Hepatocyte (in vitro differentiated cells): ENCODE measurements at regions not wholly inside any gene's neighbourhood (a gene's known extent, or its start where the extent isn't known, plus 50 kb on each side); places are given as distances from the start of the nearest gene placed in this dataset.

Source experiments
- DNase-seq: peaks from one replicate; pipeline ENCODE4 v3.0.0-alpha.2; 2016; ENCODE audit warnings: low spot score
- H2AFZ ChIP-seq: fragments of 200-600 bp; sonication (generic); 2 replicates; pipeline ENCODE4 v1.6.0; 2016; ENCODE audit warnings: antibody characterized with exemption, mild to moderate bottlenecking
- H3K27ac ChIP-seq: fragments of 200-600 bp; sonication (generic); 2 replicates; pipeline ENCODE4 v1.5.1; 2016; ENCODE audit warnings: mild to moderate bottlenecking
- H3K27me3 ChIP-seq: fragments of 200-600 bp; sonication (generic); 2 replicates; pipeline ENCODE4 v1.6.1; 2016
- H3K36me3 ChIP-seq: fragments of 200-600 bp; sonication (generic); replicated peaks from 2 replicates; pipeline ENCODE4 v1.5.1; 2016; ENCODE audit warnings: low read depth; ENCODE audit not compliant: insufficient read depth
- H3K4me1 ChIP-seq: fragments of 200-600 bp; sonication (generic); 2 replicates; pipeline ENCODE4 v1.5.1; 2016; ENCODE audit warnings: mild to moderate bottlenecking, moderate library complexity; ENCODE audit not compliant: insufficient read depth
- H3K4me2 ChIP-seq: fragments of 200-600 bp; sonication (generic); 2 replicates; pipeline ENCODE4 v1.6.0; 2016
- H3K4me3 ChIP-seq: fragments of 200-600 bp; sonication (generic); 2 replicates; pipeline ENCODE4 v1.5.1; 2016; ENCODE audit warnings: mild to moderate bottlenecking
- H3K79me2 ChIP-seq: fragments of 200-600 bp; sonication (generic); 2 replicates; pipeline ENCODE4 v1.6.0; 2017; ENCODE audit warnings: mild to moderate bottlenecking
- H3K9me2 ChIP-seq: fragments of 200-600 bp; sonication (generic); replicated peaks from 2 replicates; pipeline ENCODE4 v1.6.0; 2017; ENCODE audit warnings: mild to moderate bottlenecking; ENCODE audit not compliant: insufficient read depth
- H3K9me3 ChIP-seq: fragments of 200-600 bp; sonication (generic); 2 replicates; pipeline ENCODE4 v1.5.1; 2016; ENCODE audit warnings: low read depth, mild to moderate bottlenecking
- H4K20me1 ChIP-seq: fragments of 200-600 bp; sonication (generic); 2 replicates; pipeline ENCODE4 v1.6.0; 2016; ENCODE audit warnings: mild to moderate bottlenecking; ENCODE audit not compliant: insufficient read depth, poor library complexity, severe bottlenecking
- EZH2 ChIP-seq: fragments of 200-600 bp; sonication (generic); IDR thresholded peaks from 2 replicates; pipeline ENCODE4 v1.6.1; 2016; ENCODE audit warnings: antibody characterized with exemption, mild to moderate bottlenecking, borderline replicate concordance
- EZH2phosphoT487 ChIP-seq: fragments of 200-600 bp; sonication (generic); IDR thresholded peaks from one replicate; pipeline ENCODE4 v1.6.1; 2018; ENCODE audit warnings: antibody characterized with exemption, mild to moderate bottlenecking, low read depth, moderate library complexity; ENCODE audit not compliant: unreplicated experiment, severe bottlenecking
- WGBS: methylation state at CpG from one replicate; pipeline ENCODE4 v1.1.6; 2016; ENCODE audit warnings: low lambda C conversion rate; ENCODE audit errors: missing lambda C conversion rate; 5-methylcytosine and 5-hydroxymethylcytosine counted together
- TF ChIP-seq, protein P1 (sequence below): fragments of 200-600 bp; sonication (generic); IDR thresholded peaks from 2 replicates; pipeline ENCODE4 v1.5.1; 2016; ENCODE audit warnings: antibody characterized with exemption, mild to moderate bottlenecking; ENCODE audit not compliant: poor library complexity

DNA sequence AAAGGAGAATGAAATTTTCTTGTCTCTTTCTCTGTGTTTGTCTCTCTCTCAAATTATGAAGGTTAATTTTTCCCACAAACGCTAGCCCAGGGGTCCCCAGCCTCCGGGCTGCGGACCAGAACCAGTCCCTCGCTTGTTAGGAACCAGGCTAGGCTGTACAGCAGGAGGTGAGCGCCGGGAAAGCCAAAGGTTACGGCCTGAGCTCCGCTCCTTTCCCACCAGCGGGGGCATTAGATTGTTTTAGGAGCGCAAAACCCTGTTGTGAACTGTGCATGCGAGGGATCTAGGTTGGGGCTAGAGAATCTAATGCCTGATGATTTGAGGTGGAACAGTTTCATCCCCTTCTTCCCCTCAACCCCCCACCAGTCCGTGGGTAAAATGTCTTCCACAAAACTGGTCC, 74.7 kb upstream of the ZNF385D start:
- Histone ChIP-seq H3K27me3 (no peaks in the 10 kb centered on the region), H3K9me3 (no peaks in the 10 kb centered on the region), H3K4me1 (no peaks in the 10 kb centered on the region), H2AFZ (no peak overlapping the region), H3K9me2 (no peaks in the 10 kb centered on the region), H3K4me3 (no peak overlapping the region), H3K4me2 (no peak overlapping the region), H3K36me3 (no peaks in the 10 kb centered on the region), H3K79me2 (no peaks in the 10 kb centered on the region), H4K20me1 (no peaks in the 10 kb centered on the region), H3K27ac (no peak overlapping the region)
- 79% methylated on average over 12 of the region's 12 CpGs for WGBS
- no peak for DNase-seq
- TF ChIP-seq, protein P1, sequence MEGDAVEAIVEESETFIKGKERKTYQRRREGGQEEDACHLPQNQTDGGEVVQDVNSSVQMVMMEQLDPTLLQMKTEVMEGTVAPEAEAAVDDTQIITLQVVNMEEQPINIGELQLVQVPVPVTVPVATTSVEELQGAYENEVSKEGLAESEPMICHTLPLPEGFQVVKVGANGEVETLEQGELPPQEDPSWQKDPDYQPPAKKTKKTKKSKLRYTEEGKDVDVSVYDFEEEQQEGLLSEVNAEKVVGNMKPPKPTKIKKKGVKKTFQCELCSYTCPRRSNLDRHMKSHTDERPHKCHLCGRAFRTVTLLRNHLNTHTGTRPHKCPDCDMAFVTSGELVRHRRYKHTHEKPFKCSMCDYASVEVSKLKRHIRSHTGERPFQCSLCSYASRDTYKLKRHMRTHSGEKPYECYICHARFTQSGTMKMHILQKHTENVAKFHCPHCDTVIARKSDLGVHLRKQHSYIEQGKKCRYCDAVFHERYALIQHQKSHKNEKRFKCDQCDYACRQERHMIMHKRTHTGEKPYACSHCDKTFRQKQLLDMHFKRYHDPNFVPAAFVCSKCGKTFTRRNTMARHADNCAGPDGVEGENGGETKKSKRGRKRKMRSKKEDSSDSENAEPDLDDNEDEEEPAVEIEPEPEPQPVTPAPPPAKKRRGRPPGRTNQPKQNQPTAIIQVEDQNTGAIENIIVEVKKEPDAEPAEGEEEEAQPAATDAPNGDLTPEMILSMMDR, result no peak
- no peak for TF ChIP-seq EZH2
- TF ChIP-seq EZH2phosphoT487, result no peak

DNA sequence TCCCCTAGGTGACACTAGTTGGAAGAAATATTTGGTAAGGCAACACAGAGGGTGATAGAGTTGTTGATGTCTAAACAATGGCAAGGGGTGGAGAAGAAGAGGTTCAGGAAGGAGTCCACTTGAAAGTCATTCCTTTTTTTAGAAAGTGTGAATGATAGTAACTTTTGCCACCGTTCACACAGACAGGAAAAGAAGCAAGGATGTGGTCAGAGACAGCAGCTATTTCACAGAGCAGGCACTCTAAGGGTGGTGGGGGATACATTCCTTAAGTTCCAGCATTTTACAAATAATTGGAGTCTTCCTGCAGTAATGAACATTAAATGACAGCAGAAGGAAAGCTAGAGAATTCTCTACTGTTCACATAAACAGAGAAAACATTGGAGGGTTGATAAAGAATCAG, 75.4 kb upstream of the ZNF385D start:
- H3K4me2 ChIP-seq, result no peak overlapping the region
- WGBS, result 45% methylated on average over 1 of the region's 1 CpG
- no peak for DNase-seq
- no peaks in the 10 kb centered on the region for H3K27me3 ChIP-seq
- no peak overlapping the region for H2AFZ ChIP-seq
- no peak overlapping the region for H3K4me3 ChIP-seq
- TF ChIP-seq, protein P1, result no peak
- TF ChIP-seq EZH2 (no peak), EZH2phosphoT487 (no peak)
- no peaks in the 10 kb centered on the region for H4K20me1 ChIP-seq
- H3K9me3 ChIP-seq, result no peaks in the 10 kb centered on the region
- H3K27ac ChIP-seq, result no peak overlapping the region
- no peaks in the 10 kb centered on the region for H3K79me2 ChIP-seq
- no peaks in the 10 kb centered on the region for H3K36me3 ChIP-seq
- no peaks in the 10 kb centered on the region for H3K9me2 ChIP-seq
- H3K4me1 ChIP-seq, result no peaks in the 10 kb centered on the region

DNA sequence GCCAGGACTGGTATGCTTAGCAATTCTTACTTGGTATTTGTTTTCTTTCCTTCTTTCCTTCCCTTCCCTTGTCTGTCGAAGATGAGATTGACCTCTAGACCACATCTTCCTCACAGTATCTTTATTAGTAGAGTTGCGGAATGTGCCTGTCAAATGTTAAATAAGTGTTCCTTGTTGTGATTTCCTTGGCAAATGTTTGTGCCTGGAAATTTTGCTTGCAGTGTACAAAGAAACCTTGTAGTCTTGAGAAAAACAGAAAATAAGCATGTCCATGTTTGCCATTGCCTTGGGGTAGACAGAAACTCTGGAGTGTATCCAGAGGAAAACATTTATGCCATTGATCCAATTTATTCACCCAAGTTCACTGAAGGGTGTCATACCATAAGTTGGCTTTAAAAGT, 79.5 kb upstream of the ZNF385D start:
- WGBS, result 70% methylated on average over 2 of the region's 2 CpGs

More for the DNA sequence above, 79.5 kb upstream of the ZNF385D start:
- H3K27ac ChIP-seq, result no peak overlapping the region
- no peaks in the 10 kb centered on the region for H3K9me3 ChIP-seq
- no peak overlapping the region for H3K4me2 ChIP-seq
- no peak for DNase-seq
- no peak overlapping the region for H3K4me3 ChIP-seq
- H3K9me2 ChIP-seq, result no peaks in the 10 kb centered on the region
- H2AFZ ChIP-seq, result no peak overlapping the region
- H3K27me3 ChIP-seq, result no peaks in the 10 kb centered on the region
- H3K79me2 ChIP-seq, result no peaks in the 10 kb centered on the region
- no peaks in the 10 kb centered on the region for H3K36me3 ChIP-seq
- TF ChIP-seq, protein P1, result no peak
- no peak for TF ChIP-seq EZH2phosphoT487
- TF ChIP-seq EZH2, result no peak
- H3K4me1 ChIP-seq, result no peaks in the 10 kb centered on the region
- no peaks in the 10 kb centered on the region for H4K20me1 ChIP-seq
